ENCODE measurements at regions not wholly inside any gene's neighbourhood (a gene's known extent, or its start where the extent isn't known, plus 50 kb on each side); places are given as distances from the start of the nearest gene placed in this dataset.
"Not testable (repeated sequence)": the region's sequence is repeated elsewhere in the genome, so short reads cannot be mapped to it uniquely, and the experiment has no call there.

DNA sequence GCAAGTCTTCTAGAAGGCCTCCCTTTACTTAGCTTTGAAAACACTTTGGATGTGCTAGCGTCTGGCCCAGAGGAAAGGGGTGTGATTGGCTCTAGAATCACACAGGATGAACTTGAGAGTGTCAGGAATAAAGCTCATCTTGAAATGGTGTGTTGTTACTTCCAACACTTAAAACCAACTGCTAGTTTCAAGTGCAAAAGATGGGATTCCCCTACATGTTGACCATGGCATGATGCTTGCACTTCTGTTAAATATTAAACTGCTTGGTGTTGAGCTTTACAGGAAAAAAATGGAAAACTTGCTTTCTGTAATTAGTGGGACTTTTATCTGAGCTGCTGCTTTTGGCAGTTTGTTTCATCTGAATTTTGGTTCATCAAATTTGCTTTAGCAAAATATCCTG is 261.1 kb downstream of the MED10 start:
- no peak overlapping the region for H3K4me3 ChIP-seq
- H3K4me1 ChIP-seq (replicated peaks in 1 of 2) = peaks cover 16 to 28% of the 10 kb centered on the region in 2 donors
- in situ Hi-C loops (cut with MboI; ENCODE audit: low pct_unique_long_range_greater_than_20kb in 2 of 9, low sequenced_read_pairs in 9 of 9, unreplicated experiment in 9 of 9) = no loop called here
- no peak overlapping the region for H3K27ac ChIP-seq
- no peak for ATAC-seq (replicated peaks in 6 of 8)
- WGBS, 10 experiments = 0 to 100% (median 80%) methylated on average over 1 of the region's 1 CpG; no CpG with 5 or more reads in 7 of the 10 experiments

DNA sequence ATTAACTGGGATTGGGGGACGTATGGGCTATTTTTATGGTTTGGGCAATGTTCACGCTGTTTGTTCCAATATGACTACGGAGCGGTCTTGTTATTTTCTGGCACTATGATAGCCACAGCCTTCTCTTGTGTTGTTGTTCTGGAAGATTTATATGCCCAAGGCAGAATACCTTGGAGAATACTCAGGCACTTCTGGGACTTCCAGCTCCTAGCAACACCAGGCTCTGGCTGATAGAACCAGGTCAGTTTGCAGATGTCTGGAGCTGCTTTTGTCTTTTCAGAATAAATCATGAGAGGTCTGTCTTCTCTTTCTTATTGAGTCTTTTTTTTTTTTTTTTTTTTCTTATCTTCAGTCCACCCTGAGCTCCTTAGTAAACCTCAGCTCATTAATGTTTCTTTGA is 262.5 kb downstream of the MED10 start:
- 30 to 91% (median 45%) methylated on average over 2 to 4 of the region's 4 CpGs; no CpG with 5 or more reads in 4 of the 10 experiments for WGBS, 10 experiments
- H3K4me3 ChIP-seq = no peak overlapping the region
- peaks cover 18 to 37% of the 10 kb centered on the region in 2 donors for H3K4me1 ChIP-seq (replicated peaks in 1 of 2)
- in situ Hi-C loops (cut with MboI; ENCODE audit: low pct_unique_long_range_greater_than_20kb in 2 of 9, low sequenced_read_pairs in 9 of 9, unreplicated experiment in 9 of 9) = no loop called here
- no peak overlapping the region for H3K27ac ChIP-seq
- ATAC-seq (replicated peaks in 6 of 8) = peak in 5 of 8 experiments; percentile 93 to 99 (median 98)

DNA sequence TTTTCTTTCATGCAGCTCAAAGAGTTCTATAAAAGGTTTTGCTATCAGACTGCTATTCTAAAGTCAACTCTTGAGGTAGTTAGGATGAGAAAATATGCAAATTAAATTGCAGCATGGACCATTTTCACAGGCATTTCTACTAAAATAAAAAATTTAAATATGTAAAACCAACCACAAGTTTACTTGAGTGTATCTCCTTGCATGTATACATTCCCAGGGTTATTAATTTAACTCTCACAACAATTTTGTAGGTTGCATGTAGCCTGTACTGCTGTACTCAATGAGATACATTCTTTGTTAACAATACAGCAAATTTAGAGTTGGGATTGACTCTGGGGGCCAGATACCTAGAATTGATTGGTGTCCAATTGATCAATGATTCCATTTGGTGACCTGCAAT is 265.8 kb downstream of the MED10 start:
- peak in 2 of 8 experiments; percentile 16 to 92 for ATAC-seq (replicated peaks in 6 of 8)
- in situ Hi-C loops (cut with MboI; ENCODE audit: low pct_unique_long_range_greater_than_20kb in 2 of 9, low sequenced_read_pairs in 9 of 9, unreplicated experiment in 9 of 9) = no loop called here
- H3K4me3 ChIP-seq = no peak overlapping the region

DNA sequence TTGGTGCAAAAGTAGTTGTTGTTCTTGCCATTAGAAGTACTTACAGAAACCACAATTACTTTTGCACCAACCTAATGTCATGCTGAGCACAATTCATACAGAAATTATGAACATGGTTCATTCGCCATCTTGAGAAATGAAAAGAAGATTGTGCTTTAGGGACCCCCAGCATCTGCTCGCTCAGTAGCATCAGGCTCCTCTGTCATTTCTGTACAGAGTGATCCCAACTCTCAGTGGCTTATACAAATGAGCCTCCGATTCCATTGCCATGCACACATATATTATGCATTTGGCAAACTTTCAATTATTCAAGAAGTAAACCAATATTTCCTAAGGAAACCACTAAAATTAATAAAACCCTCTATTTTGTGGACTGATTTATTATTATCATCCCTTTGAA is 266.2 kb downstream of the MED10 start:
- Histone ChIP-seq H3K4me3 (no peak overlapping the region), H3K27ac (no peak overlapping the region), H3K4me1 (replicated peaks in 1 of 2) (peaks cover 32 to 61% of the 10 kb centered on the region in 2 donors)
- ATAC-seq (replicated peaks in 6 of 8) = peak in 3 of 8 experiments; percentile 28 to 85 (median 34)
- WGBS, 10 experiments = 0 to 100% (median 60%) methylated on average over 1 to 3 of the region's 3 CpGs; no CpG with 5 or more reads in 3 of the 10 experiments
- in situ Hi-C loops (cut with MboI; ENCODE audit: low pct_unique_long_range_greater_than_20kb in 2 of 9, low sequenced_read_pairs in 9 of 9, unreplicated experiment in 9 of 9) = no loop called here

More for the DNA sequence above, 265.8 kb downstream of the MED10 start:
- Histone ChIP-seq H3K4me1 (replicated peaks in 1 of 2) (peaks cover 33 to 63% of the 10 kb centered on the region in 2 donors), H3K27ac (no peak overlapping the region)

DNA sequence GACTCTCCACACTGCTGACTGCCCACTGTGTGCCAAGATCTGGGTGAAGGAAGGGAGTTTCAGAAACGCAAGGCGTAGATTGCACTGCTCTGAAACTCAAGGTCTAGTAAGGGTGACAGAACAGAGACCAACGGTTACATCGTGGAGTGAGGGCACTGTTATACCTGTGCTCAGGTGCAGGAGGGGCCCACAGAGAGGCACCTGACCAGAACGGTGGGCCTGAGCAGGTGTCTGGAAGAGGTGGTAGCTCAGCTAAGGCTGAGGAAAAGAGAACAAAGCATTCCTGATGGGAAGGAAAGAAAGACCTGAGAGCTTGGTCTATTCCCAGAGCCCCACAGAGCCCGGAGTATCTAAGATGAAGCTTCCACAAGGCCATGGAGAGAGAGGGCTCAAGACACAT is 267.2 kb downstream of the MED10 start:
- Histone ChIP-seq H3K4me3 (no peak overlapping the region), H3K4me1 (replicated peaks in 1 of 2) (peaks cover 23 to 51% of the 10 kb centered on the region in 2 donors), H3K27ac (no peak overlapping the region)
- ATAC-seq (replicated peaks in 6 of 8) = no peak
- WGBS, 10 experiments = 59 to 100% (median 81%) methylated on average over 1 to 4 of the region's 6 CpGs; no CpG with 5 or more reads in 6 of the 10 experiments
- in situ Hi-C loops (cut with MboI; ENCODE audit: low pct_unique_long_range_greater_than_20kb in 2 of 9, low sequenced_read_pairs in 9 of 9, unreplicated experiment in 9 of 9) = no loop called here

DNA sequence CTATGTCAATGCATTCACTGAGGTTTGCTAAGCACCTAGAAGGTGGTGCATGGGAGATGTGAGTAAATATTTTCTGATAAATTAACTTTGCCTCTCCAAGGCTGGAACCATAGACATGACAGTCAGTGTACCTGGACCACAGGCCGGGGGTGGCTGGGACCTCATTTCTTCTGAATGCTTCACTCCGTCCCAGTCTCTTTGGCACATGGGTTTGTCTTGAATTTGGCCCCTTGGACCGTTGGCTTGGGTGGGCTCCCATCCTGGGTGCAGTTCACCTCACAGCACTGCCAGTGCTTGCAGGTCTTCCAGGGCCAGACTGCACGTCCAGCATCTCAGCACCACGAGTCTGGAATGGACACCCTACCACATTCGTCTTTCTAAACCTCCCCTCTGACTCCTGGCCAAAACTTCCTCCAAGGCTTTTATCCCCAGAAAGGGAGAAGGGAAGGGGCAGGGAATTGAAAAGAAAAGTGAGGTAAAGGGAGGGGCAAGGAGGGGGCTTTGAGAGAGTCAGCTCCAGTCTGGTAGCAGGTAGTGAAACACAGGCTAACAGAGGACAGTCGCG is 267.8 kb downstream of the MED10 start:
- no peak for ATAC-seq (replicated peaks in 6 of 8)
- no peak overlapping the region for H3K27ac ChIP-seq
- H3K4me3 ChIP-seq = no peak overlapping the region
- H3K4me1 ChIP-seq (replicated peaks in 1 of 2) = peaks cover 19 to 45% of the 10 kb centered on the region in 2 donors
- 30 to 100% (median 87%) methylated on average over 1 to 4 of the region's 8 CpGs; no CpG with 5 or more reads in 3 of the 10 experiments for WGBS, 10 experiments
- in situ Hi-C loops (cut with MboI; ENCODE audit: low pct_unique_long_range_greater_than_20kb in 2 of 9, low sequenced_read_pairs in 9 of 9, unreplicated experiment in 9 of 9) = no loop called here

DNA sequence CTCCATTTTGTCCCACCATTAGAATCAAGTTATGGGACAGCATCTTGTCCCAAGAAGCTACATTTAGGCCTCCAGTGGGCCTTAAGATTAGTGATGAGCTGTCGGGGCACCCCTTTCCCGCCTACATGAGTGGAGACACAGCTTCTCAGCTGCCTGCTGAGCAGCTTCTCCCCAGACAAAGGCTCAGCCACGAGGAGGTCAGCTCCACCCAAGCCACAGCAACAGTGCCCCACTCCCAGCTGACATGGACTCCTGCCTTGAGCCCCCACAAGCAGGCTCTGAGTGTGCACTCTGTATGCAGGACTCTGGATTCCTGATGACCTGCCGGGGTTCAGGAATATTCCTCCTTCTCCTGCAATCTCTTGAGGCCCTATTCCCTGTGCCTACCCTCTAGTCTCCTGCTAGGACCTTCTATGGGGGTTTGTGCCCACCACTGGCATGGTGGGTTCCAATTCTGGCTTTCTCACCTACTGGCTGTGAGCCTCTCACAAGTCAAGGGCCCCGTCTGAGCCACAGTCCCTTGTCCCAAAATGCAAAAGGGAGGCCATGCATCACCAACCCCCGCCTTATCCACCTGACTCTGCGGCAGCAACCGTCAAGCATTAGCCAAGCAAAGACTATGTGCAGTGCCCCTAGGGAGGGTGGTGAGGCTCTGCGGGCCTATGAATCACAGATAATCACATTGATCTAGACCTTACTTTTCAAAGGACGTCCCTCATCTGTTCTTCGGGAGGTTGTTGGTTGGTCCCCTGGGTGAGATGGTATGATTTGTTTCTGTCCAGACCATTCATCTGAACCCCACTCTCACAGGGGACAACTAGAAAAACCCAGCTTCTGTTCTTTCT is 269.1 kb downstream of the MED10 start:
- no peak overlapping the region for H3K27ac ChIP-seq
- H3K4me3 ChIP-seq = no peak overlapping the region
- ATAC-seq (replicated peaks in 6 of 8) = peak in 5 of 8 experiments; percentile 51 to 91 (median 80)
- peaks cover 17 to 41% of the 10 kb centered on the region in 2 donors for H3K4me1 ChIP-seq (replicated peaks in 1 of 2)
- WGBS, 10 experiments = 0 to 100% (median 57%) methylated on average over 1 to 8 of the region's 11 CpGs; no CpG with 5 or more reads in 2 of the 10 experiments
- in situ Hi-C loops (cut with MboI; ENCODE audit: low pct_unique_long_range_greater_than_20kb in 2 of 9, low sequenced_read_pairs in 9 of 9, unreplicated experiment in 9 of 9) = no loop called here

DNA sequence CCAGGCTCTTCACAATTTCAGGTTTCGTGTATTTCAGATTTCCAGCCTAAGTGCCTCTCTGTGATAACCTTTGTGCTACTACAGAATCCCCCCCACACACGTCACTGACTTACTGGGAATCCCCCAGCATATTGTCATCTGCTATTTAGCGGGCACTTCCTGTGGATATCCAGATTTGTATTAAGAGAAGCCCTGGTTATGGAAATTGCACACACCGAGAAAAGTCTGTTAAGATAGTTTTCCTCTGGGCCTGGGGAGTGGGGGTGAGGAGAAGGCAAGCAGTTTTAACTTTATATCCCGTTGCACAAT is 269.9 kb downstream of the MED10 start:
- ATAC-seq (replicated peaks in 6 of 8) = no peak
- in situ Hi-C loops (cut with MboI; ENCODE audit: low pct_unique_long_range_greater_than_20kb in 2 of 9, low sequenced_read_pairs in 9 of 9, unreplicated experiment in 9 of 9) = no loop called here
- H3K27ac ChIP-seq = no peak overlapping the region
- H3K4me3 ChIP-seq = no peak overlapping the region
- peaks cover 17 to 41% of the 10 kb centered on the region in 2 donors for H3K4me1 ChIP-seq (replicated peaks in 1 of 2)
- WGBS, 10 experiments = 0 to 94% (median 66%) methylated on average over 1 to 4 of the region's 5 CpGs; no CpG with 5 or more reads in 2 of the 10 experiments

DNA sequence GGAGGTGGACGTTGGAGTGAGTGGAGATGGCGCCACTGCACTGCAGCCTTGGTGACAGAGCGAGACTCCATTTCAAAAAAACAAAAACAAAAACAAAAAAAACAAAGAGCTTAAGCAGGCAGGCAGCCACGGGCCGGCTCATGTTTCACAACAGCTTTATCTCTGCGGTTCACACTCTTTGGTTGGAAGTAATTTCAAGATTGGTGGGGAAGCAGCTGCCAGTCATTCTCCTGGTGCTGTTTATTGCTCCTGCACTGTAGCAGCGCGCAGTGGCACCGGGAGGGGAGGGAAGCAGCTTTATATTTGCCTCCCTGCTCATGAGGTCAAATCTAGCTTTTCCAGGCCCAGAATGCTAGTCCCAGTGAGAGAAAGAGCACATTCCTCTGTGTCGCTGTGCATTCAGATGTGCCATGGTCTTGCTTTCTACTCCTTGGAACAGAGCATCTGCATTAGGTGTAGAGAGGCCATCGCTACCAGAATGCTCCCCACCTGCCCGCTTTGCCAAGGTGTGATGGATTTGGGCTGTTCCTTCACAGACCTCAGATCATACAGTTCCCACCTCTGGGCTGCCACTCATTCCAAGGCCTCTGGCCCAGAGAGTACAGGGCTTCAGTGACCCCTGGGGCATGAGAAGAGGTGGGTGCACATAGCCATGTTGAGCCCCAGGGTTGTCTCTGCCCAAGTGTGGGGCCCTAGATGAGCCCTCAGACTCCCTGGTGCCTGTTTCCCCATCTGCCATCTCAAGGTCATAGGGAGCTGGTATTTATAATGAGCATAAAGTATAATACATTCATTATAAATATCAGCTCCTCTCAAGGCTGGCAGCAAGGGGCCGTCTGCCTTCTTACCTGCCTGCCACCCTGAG is 270.4 kb downstream of the MED10 start:
- 7 to 100% (median 53%) methylated on average over 3 to 7 of the region's 13 CpGs; no CpG with 5 or more reads in 3 of the 10 experiments for WGBS, 10 experiments
- Histone ChIP-seq H3K4me3 (no peak overlapping the region), H3K27ac (no peak overlapping the region), H3K4me1 (replicated peaks in 1 of 2) (peaks cover 17 to 40% of the 10 kb centered on the region in 2 donors)
- peak in 1 of 8 experiments; percentile 9 for ATAC-seq (replicated peaks in 6 of 8)
- in situ Hi-C loops (cut with MboI; ENCODE audit: low pct_unique_long_range_greater_than_20kb in 2 of 9, low sequenced_read_pairs in 9 of 9, unreplicated experiment in 9 of 9) = no loop called here

DNA sequence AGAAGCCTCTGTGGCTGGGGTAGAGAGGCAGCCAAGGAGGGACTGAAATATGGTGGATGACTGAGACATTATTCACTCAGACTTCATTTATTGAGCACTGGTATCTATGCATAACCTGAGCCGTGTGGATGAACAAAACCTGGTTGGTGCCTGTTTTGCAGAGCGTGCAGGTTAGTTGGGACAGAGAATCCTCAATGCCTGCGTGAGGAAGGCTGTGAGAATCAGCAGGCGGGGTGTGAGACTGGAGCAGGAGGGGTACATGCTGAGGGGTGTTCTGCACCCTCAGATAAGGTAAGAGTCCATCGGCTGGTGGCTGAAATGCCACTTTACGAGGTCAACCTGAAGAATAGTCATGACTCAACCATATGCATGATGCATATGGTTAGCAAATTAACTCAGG is 271.6 kb downstream of the MED10 start:
- ATAC-seq (replicated peaks in 6 of 8) = no peak
- in situ Hi-C loops (cut with MboI; ENCODE audit: low pct_unique_long_range_greater_than_20kb in 2 of 9, low sequenced_read_pairs in 9 of 9, unreplicated experiment in 9 of 9) = no loop called here
- peaks cover 17 to 35% of the 10 kb centered on the region in 2 donors for H3K4me1 ChIP-seq (replicated peaks in 1 of 2)
- no peak overlapping the region for H3K4me3 ChIP-seq
- no peak overlapping the region for H3K27ac ChIP-seq
- 16 to 100% (median 81%) methylated on average over 1 to 6 of the region's 6 CpGs; no CpG with 5 or more reads in 3 of the 10 experiments for WGBS, 10 experiments

DNA sequence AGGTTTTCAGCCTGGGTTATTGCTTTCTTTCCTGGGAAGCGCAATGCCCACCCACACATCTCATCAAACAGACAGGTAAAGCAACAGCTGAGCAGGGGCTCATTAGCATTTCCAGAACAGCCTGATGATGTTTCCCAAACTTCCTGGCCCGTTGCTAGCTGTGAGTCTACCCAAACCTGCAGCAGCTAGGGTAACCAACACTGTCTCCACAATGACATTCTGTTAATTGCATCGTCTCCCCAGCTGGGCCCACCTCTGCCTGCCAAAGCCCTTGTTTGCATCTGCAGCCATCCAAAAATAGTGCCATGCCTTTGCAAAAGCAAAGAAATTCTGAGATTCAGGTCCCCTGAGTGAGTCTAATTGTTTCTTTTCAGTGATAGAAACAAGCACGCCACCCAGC is 273.0 kb downstream of the MED10 start:
- WGBS, 10 experiments = 14 to 100% (median 65%) methylated on average over 1 to 3 of the region's 4 CpGs; no CpG with 5 or more reads in 1 of the 10 experiments
- Histone ChIP-seq H3K27ac (no peak overlapping the region), H3K4me1 (replicated peaks in 1 of 2) (peaks cover 10 to 21% of the 10 kb centered on the region in 2 donors), H3K4me3 (no peak overlapping the region)
- in situ Hi-C loops (cut with MboI; ENCODE audit: low pct_unique_long_range_greater_than_20kb in 2 of 9, low sequenced_read_pairs in 9 of 9, unreplicated experiment in 9 of 9) = no loop called here
- ATAC-seq (replicated peaks in 6 of 8) = no peak

DNA sequence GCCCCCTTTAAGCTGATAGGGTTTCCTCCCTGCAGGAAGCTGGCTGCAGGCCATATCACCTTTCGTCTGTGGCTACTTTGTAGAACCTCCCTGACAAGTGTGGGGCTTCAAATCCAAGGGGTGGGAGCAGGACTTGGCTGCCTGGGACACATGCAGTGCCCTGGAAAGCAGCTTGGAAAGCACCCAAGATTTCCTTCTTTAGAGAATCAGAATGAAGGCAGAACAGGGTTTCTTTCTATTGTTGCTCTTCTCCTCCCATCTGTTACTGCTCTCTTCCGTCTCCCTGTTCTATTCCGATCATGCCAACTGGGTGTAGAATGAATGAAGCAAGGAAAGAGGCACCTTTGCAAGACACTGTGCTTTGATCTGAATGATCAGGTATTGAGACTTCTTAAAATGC is 282.2 kb downstream of the MED10 start:
- 5 to 96% (median 67%) methylated on average over 2 to 3 of the region's 3 CpGs; no CpG with 5 or more reads in 3 of the 10 experiments for WGBS, 10 experiments
- H3K4me1 ChIP-seq (replicated peaks in 1 of 2) = peaks cover 0 to 6% of the 10 kb centered on the region in 2 donors

DNA sequence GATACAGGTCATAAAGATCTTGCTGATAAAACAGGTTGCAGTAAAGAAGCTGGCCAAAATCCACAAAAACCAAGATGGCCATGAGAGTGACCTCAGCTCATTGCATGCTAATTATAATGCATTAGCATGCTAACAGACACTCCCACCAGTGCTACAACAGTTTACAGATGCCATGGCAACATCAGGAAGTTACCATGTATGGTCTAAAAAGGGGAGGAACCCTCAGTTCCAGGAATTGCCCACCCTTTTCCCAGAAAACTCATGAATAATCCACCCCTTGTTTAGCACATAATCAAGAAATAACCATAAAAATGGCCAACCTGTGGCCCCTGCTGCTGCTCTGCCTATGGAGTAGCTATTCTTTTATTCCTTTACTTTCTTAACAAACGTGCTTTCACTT is 284.2 kb downstream of the MED10 start:
- in situ Hi-C loops (cut with MboI; ENCODE audit: low pct_unique_long_range_greater_than_20kb in 2 of 9, low sequenced_read_pairs in 9 of 9, unreplicated experiment in 9 of 9); H3K4me1 ChIP-seq (replicated peaks in 1 of 2); H3K27ac ChIP-seq; H3K4me3 ChIP-seq: not testable (repeated sequence)
- 0 to 57% (median 45%) methylated on average over 1 of the region's 1 CpG; no CpG with 5 or more reads in 4 of the 10 experiments for WGBS, 10 experiments
- ATAC-seq (replicated peaks in 6 of 8) = peak in 5 of 8 experiments; percentile 43 to 88 (median 63)

More for the DNA sequence above, 282.2 kb downstream of the MED10 start:
- H3K4me3 ChIP-seq = no peak overlapping the region
- no peak overlapping the region for H3K27ac ChIP-seq
- in situ Hi-C loops (cut with MboI; ENCODE audit: low pct_unique_long_range_greater_than_20kb in 2 of 9, low sequenced_read_pairs in 9 of 9, unreplicated experiment in 9 of 9) = no loop called here
- peak in 2 of 8 experiments; percentile 19 to 78 for ATAC-seq (replicated peaks in 6 of 8)

Measured in motor neuron (in vitro differentiated cells).